Omental fat pad (tissue), 3 donors: ENCODE measurements at regions not wholly inside any gene's neighbourhood (a gene's known extent, or its start where the extent isn't known, plus 50 kb on each side); places are given as distances from the start of the nearest gene placed in this dataset.
"Not testable (repeated sequence)": the region's sequence is repeated elsewhere in the genome, so short reads cannot be mapped to it uniquely, and the experiment has no call there.

Experiments used
- ATAC-seq: fragments of 150-250 bp; one replicate; pipeline ENCODE4 v1.9.1; 2016; ENCODE audit warnings: mild to moderate bottlenecking, moderate library complexity; ENCODE audit not compliant: low FRiP score
- DNase-seq: peaks from one replicate; pipeline ENCODE4 v3.0.0-alpha.2; 2019; ENCODE audit warnings: low spot score
- CTCF ChIP-seq, 3 donors: fragments of 450-650 bp; IDR thresholded peaks; one replicate each; pipeline ENCODE4 v1.5.1; 2016 to 2017; ENCODE audit warnings: antibody characterized with exemption in 3 of 3, mild to moderate bottlenecking in 3 of 3, moderate library complexity in 2 of 3

- no peak for TF ChIP-seq CTCF (IDR thresholded peaks at IDR 0.05)
- no peak for ATAC-seq
- no peak for DNase-seq
Measured at GRCh38 chr18:47708206-47708605, 222.3 kb downstream of the SMAD2 start.

- TF ChIP-seq CTCF (IDR thresholded peaks at IDR 0.05) = no peak
- no peak for ATAC-seq
- DNase-seq = no peak
Measured at GRCh38 chr18:47701134-47701533, 229.3 kb downstream of the SMAD2 start.

- ATAC-seq (no peak), DNase-seq (no peak)
- TF ChIP-seq CTCF (IDR thresholded peaks at IDR 0.05) = no peak
Measured at GRCh38 chr18:47696870-47697269, 233.6 kb downstream of the SMAD2 start.

- DNase-seq (no peak), ATAC-seq (no peak)
- TF ChIP-seq CTCF (IDR thresholded peaks at IDR 0.05) = no peak
Measured at GRCh38 chr18:47691611-47692010, 238.8 kb downstream of the SMAD2 start.

- not testable (repeated sequence) for DNase-seq
Measured at GRCh38 chr18:47690778-47691177, 239.7 kb downstream of the SMAD2 start.

GRCh38 chr18:47689371-47689770 is 241.1 kb downstream of the SMAD2 start:
- ATAC-seq (no peak), DNase-seq (no peak)
- no peak for TF ChIP-seq CTCF (IDR thresholded peaks at IDR 0.05)

More at GRCh38 chr18:47690778-47691177, 239.7 kb downstream of the SMAD2 start:
- ATAC-seq = not testable (repeated sequence)

GRCh38 chr18:47686806-47687205 is 243.7 kb downstream of the SMAD2 start:
- no peak for TF ChIP-seq CTCF (IDR thresholded peaks at IDR 0.05)
- DNase-seq (no peak), ATAC-seq (no peak)

- no peak for TF ChIP-seq CTCF (IDR thresholded peaks at IDR 0.05)
- ATAC-seq = no peak
- DNase-seq = no peak
Measured at GRCh38 chr18:47683774-47684173, 246.7 kb downstream of the SMAD2 start.
